Mesenchymal stem cell (in vitro differentiated cells and primary cell): ENCODE measurements at regions not wholly inside any gene's neighbourhood (a gene's known extent, or its start where the extent isn't known, plus 50 kb on each side); places are given as distances from the start of the nearest gene placed in this dataset.

Source experiments
- DNase-seq: peaks from one replicate; pipeline ENCODE4 v3.0.0-alpha.2; 2013
- H2AFZ ChIP-seq: one replicate; pipeline ENCODE4 v1.6.1; 2013; ENCODE audit warnings: low read depth, mild to moderate bottlenecking, control low read depth, inconsistent platforms, low read length, moderate library complexity
- H2AK5ac ChIP-seq: 2 replicates; pipeline ENCODE4 v1.6.1; 2013; ENCODE audit warnings: low read length, moderate library complexity, mild to moderate bottlenecking, inconsistent platforms; ENCODE audit not compliant: severe bottlenecking
- H2BK120ac ChIP-seq: one replicate; pipeline ENCODE4 v1.6.1; 2013; ENCODE audit warnings: low read depth, mild to moderate bottlenecking, inconsistent platforms, low read length, moderate library complexity
- H2BK12ac ChIP-seq, 2 experiments: one replicate each; pipeline ENCODE4 v1.6.1; 2013; ENCODE audit warnings: inconsistent platforms in 2 of 2, low read length in 2 of 2, mild to moderate bottlenecking in 2 of 2, moderate library complexity in 2 of 2, control low read depth in 1 of 2
- H2BK15ac ChIP-seq: one replicate; pipeline ENCODE4 v1.6.1; 2013; ENCODE audit warnings: mild to moderate bottlenecking, low read depth, inconsistent platforms; ENCODE audit not compliant: poor library complexity, severe bottlenecking
- H2BK5ac ChIP-seq: 2 replicates; pipeline ENCODE4 v1.6.1; 2013; ENCODE audit warnings: low read depth, mild to moderate bottlenecking, low read length, control low read depth, inconsistent platforms; ENCODE audit not compliant: poor library complexity, severe bottlenecking
- H3K14ac ChIP-seq, 2 experiments: one replicate each; pipeline ENCODE4 v1.6.1; 2013; ENCODE audit warnings: inconsistent platforms in 2 of 2, low read length in 2 of 2, control low read depth in 1 of 2, mild to moderate bottlenecking in 1 of 2, moderate library complexity in 1 of 2
- H3K18ac ChIP-seq, 2 experiments: one replicate each; pipeline ENCODE4 v1.6.1; 2013; ENCODE audit warnings: inconsistent platforms in 2 of 2, low read length in 2 of 2, control low read depth in 1 of 2, low read depth in 1 of 2, mild to moderate bottlenecking in 1 of 2
- H3K23ac ChIP-seq, 2 experiments: one replicate each; pipeline ENCODE4 v1.6.1; 2013; ENCODE audit warnings: inconsistent platforms in 2 of 2, low read length in 2 of 2, mild to moderate bottlenecking in 2 of 2, moderate library complexity in 2 of 2, control low read depth in 1 of 2
- H3K27ac ChIP-seq: 2 replicates; pipeline ENCODE4 v1.5.1; 2013; ENCODE audit warnings: mild to moderate bottlenecking, moderate library complexity, low read length, control low read depth, inconsistent platforms; ENCODE audit not compliant: poor library complexity, severe bottlenecking
- H3K27me3 ChIP-seq, 2 experiments: 2 replicates each; pipeline versions ENCODE4 v1.6.1 to v1.7.0; 2013; ENCODE audit warnings: low read length in 2 of 2, mild to moderate bottlenecking in 2 of 2, moderate library complexity in 2 of 2, control low read depth in 1 of 2, inconsistent platforms in 1 of 2; ENCODE audit not compliant: control insufficient read depth in 1 of 2, insufficient read depth in 1 of 2
- H3K36me3 ChIP-seq, 2 experiments: 2 replicates each; pipeline versions ENCODE4 v1.6.1 to v1.7.0; 2013; ENCODE audit warnings: low read length in 2 of 2, control low read depth in 1 of 2, inconsistent platforms in 1 of 2, low read depth in 1 of 2, mild to moderate bottlenecking in 1 of 2; ENCODE audit not compliant: insufficient read depth in 2 of 2, control insufficient read depth in 1 of 2
- H3K4ac ChIP-seq, 2 experiments: one replicate each; pipeline ENCODE4 v1.6.1; 2013; ENCODE audit warnings: inconsistent platforms in 2 of 2, low read length in 2 of 2, mild to moderate bottlenecking in 2 of 2, moderate library complexity in 2 of 2, control low read depth in 1 of 2, low read depth in 1 of 2
- H3K4me1 ChIP-seq: 2 replicates; pipeline ENCODE4 v1.6.1; 2013; ENCODE audit warnings: low read depth, low read length, control low read depth; ENCODE audit not compliant: control insufficient read depth, insufficient read depth
- H3K4me2 ChIP-seq: 2 replicates; pipeline ENCODE4 v1.6.1; 2013; ENCODE audit warnings: low read length, mild to moderate bottlenecking, inconsistent platforms; ENCODE audit not compliant: poor library complexity, severe bottlenecking
- H3K4me3 ChIP-seq, 2 experiments: 2 replicates each; pipeline versions ENCODE4 v1.5.1 to v1.7.0; 2013; ENCODE audit warnings: low read length in 2 of 2, mild to moderate bottlenecking in 2 of 2, control low read depth in 1 of 2, low read depth in 1 of 2; ENCODE audit not compliant: insufficient read depth in 1 of 2
- H3K79me1 ChIP-seq: replicated peaks from 2 replicates; pipeline ENCODE4 v1.6.1; 2013; ENCODE audit warnings: mild to moderate bottlenecking, control low read depth, low read length, inconsistent platforms; ENCODE audit not compliant: poor library complexity, severe bottlenecking
- H3K9ac ChIP-seq: 2 replicates; pipeline ENCODE4 v1.7.0; 2013; ENCODE audit warnings: mild to moderate bottlenecking, low read length, moderate library complexity
- H3K9me3 ChIP-seq: 2 replicates; pipeline ENCODE4 v1.7.0; 2013; ENCODE audit warnings: mild to moderate bottlenecking, low read length; ENCODE audit not compliant: control insufficient read depth
- H4K8ac ChIP-seq: one replicate; pipeline ENCODE4 v1.6.1; 2013; ENCODE audit warnings: inconsistent platforms, mild to moderate bottlenecking, low read length, moderate library complexity
- H4K91ac ChIP-seq: one replicate; pipeline ENCODE4 v1.6.1; 2013; ENCODE audit warnings: mild to moderate bottlenecking, low read length, inconsistent platforms
- WGBS: methylation state at CpG from one replicate; pipeline ENCODE4 v1.1.7; 2013; ENCODE audit warnings: mixed read lengths; 5-methylcytosine and 5-hydroxymethylcytosine counted together

DNA sequence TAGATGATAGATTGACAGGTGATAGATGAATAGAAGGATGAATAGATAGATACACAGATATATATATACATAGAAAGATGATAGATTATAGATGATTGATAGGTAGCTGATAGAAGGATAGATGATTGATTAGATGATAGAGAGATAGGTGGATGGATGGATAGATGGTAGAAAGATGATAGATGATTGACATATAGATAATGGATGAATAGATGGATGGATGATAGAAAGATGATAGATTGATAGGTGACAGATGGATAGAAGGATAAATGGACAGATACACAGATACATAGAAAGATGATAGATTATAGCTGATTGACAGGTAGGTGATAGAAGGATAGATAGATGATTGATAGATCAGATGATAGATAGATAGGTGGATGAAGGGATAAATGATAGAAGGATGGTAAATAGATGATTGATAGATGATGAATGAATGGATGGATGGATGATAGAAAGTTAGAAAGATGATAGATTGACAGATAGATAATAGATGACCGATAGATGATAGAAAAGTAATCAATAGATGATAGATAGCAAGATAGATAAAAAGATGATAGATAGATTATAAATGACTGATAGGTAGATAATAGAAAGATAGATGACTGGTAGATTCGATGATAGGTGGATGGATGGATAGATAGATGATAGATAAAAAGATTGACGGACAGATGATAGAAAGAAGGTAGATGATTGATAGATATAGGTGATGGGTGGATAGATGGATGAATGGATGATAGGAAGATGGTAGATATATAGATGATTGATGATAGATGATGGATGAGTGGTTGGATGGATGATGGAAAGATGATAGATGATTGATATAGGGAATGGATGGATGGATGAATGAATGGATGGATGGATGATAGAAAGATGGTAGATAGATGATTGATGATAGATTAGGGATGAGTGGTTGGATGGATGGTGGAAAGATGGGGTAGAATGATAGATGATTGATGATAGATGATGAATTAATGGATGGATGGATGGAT is 80.4 kb downstream of the MICALL2 start:
- peaks cover 4% of the 10 kb centered on the region for H3K9me3 ChIP-seq
- H2AK5ac ChIP-seq, result no peak overlapping the region
- no peaks in the 10 kb centered on the region for H3K4me1 ChIP-seq
- H4K91ac ChIP-seq, result no peak overlapping the region
- no peak overlapping the region for H2BK5ac ChIP-seq
- H4K8ac ChIP-seq, result no peak overlapping the region
- no peak overlapping the region for H2BK120ac ChIP-seq
- WGBS, result 88% methylated on average over 3 of the region's 3 CpGs
- no peak overlapping the region for H3K4me2 ChIP-seq
- H2BK15ac ChIP-seq, result no peak overlapping the region
- H2BK12ac ChIP-seq, result no peak overlapping the region
- H3K27me3 ChIP-seq, result peaks cover 18 to 73% of the 10 kb centered on the region in 2 experiments
- DNase-seq, result no peak
- H3K23ac ChIP-seq, result no peak overlapping the region
- no peak overlapping the region for H3K18ac ChIP-seq
- H3K36me3 ChIP-seq, result no peaks in the 10 kb centered on the region
- no peak overlapping the region for H3K9ac ChIP-seq
- H2AFZ ChIP-seq, result no peak overlapping the region
- no peak overlapping the region for H3K27ac ChIP-seq
- H3K4me3 ChIP-seq, result no peak overlapping the region
- H3K4ac ChIP-seq, result no peak overlapping the region
- no peaks in the 10 kb centered on the region for H3K79me1 ChIP-seq
- no peak overlapping the region for H3K14ac ChIP-seq

DNA sequence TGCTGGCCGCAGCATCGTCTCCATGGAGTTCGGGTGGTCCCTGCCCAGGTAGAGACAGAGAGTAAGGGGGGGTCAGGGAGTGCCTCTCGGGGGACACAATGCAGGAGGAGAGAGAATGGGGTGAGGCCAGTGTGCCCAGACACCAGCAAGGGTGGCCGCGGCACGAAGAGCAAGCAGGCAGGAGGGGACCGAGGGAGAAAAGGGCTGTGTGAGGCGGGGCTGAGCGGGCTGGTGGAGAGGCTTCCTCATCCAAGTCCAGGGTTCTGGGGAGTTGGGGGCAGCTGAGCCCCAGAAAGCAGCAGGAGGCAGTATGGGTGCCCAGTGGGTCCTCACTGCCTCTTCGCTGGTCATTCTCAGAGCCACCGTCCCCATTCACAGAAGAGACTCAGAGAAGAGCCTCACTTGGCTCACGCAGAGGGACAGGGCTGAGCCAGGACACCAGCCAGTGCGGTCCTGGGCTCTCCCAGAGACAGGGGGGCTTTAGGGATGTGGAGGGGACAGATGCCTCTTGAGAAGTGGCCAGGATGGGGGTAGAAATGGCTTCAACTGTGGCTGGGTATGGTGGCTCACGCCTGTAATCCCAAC is 78.9 kb downstream of the MICALL2 start:
- Histone ChIP-seq H3K23ac (no peak overlapping the region), H3K14ac (no peak overlapping the region), H3K27ac (no peak overlapping the region), H2BK120ac (no peak overlapping the region), H2BK5ac (no peak overlapping the region), H3K79me1 (no peaks in the 10 kb centered on the region), H3K4ac (no peak overlapping the region), H4K8ac (no peak overlapping the region), H4K91ac (no peak overlapping the region), H2BK12ac (no peak overlapping the region), H2AFZ (no peak overlapping the region), H3K4me2 (no peak overlapping the region), H3K36me3 (no peaks in the 10 kb centered on the region), H3K18ac (no peak overlapping the region), H2BK15ac (no peak overlapping the region), H3K9me3 (peaks cover 4% of the 10 kb centered on the region), H3K4me1 (no peaks in the 10 kb centered on the region), H3K4me3 (no peak overlapping the region), H2AK5ac (no peak overlapping the region), H3K27me3 (peaks cover 26 to 82% of the 10 kb centered on the region in 2 experiments), H3K9ac (no peak overlapping the region)
- WGBS, result 87% methylated on average over 15 of the region's 15 CpGs
- DNase-seq, result no peak

DNA sequence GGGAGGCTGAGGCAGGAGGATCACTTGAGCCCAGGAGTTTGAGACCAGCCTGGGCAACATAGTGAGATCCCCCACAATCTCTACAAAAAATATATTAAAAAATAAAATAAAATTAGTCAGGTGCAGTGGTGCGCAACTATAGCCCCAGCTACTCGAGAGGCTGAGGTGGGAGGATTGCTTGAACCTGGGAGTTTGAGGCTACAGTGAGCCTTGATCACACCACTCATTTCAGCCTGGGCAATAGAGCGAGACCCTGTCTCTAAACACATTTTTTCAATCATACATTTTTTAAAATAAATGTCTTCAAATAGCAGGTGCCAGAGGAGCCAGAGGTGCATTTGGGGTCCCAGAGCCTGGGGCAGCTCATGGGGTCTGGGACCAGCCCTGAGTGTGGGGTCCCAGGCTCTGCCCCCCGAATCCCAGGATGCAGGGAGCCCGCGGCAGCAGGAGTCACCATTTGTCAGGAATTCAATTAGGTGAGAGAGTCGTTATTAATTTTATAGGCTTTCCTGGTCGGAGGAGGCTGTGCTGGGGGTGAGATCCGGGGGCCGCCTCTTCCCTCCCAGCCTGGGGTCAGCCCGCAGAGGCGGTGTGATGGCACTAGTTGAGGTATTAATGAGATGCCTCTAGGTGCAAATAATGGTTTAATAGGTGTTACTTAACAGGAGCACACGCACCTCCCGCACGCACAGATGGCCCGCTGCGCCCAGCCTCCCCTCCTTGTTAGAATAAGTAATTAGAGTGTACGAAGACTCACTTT is 78.3 kb downstream of the MICALL2 start:
- H3K4me2 ChIP-seq, result no peak overlapping the region
- no peaks in the 10 kb centered on the region for H3K36me3 ChIP-seq
- no peak overlapping the region for H2BK12ac ChIP-seq
- no peak for DNase-seq
- H2AFZ ChIP-seq, result no peak overlapping the region
- peaks cover 26 to 82% of the 10 kb centered on the region in 2 experiments for H3K27me3 ChIP-seq
- H3K9ac ChIP-seq, result no peak overlapping the region
- H3K4ac ChIP-seq, result no peak overlapping the region
- no peaks in the 10 kb centered on the region for H3K4me1 ChIP-seq
- peaks cover 4% of the 10 kb centered on the region for H3K9me3 ChIP-seq
- no peak overlapping the region for H3K14ac ChIP-seq
- no peak overlapping the region for H3K23ac ChIP-seq
- H4K91ac ChIP-seq, result no peak overlapping the region
- no peak overlapping the region for H2BK120ac ChIP-seq
- H2BK5ac ChIP-seq, result no peak overlapping the region
- H2BK15ac ChIP-seq, result no peak overlapping the region
- H3K4me3 ChIP-seq, result no peak overlapping the region
- no peak overlapping the region for H3K18ac ChIP-seq
- H3K27ac ChIP-seq, result no peak overlapping the region
- WGBS, result 84% methylated on average over 11 of the region's 18 CpGs
- H2AK5ac ChIP-seq, result no peak overlapping the region
- no peak overlapping the region for H4K8ac ChIP-seq
- no peaks in the 10 kb centered on the region for H3K79me1 ChIP-seq
